LHCN-M2 (cell line): ENCODE measurements at regions not wholly inside any gene's neighbourhood (a gene's known extent, or its start where the extent isn't known, plus 50 kb on each side); places are given as distances from the start of the nearest gene placed in this dataset.
"Not testable (repeated sequence)": the region's sequence is repeated elsewhere in the genome, so short reads cannot be mapped to it uniquely, and the experiment has no call there.

Experiments
- DNase-seq: peaks from one replicate; pipeline ENCODE4 v3.0.0-alpha.2; 2012; ENCODE audit warnings: low read depth

- no peak for DNase-seq
These were observed 104.1 kb upstream of the SCAF8 start for GRCh38 chr6:154629127-154629526.

DNA sequence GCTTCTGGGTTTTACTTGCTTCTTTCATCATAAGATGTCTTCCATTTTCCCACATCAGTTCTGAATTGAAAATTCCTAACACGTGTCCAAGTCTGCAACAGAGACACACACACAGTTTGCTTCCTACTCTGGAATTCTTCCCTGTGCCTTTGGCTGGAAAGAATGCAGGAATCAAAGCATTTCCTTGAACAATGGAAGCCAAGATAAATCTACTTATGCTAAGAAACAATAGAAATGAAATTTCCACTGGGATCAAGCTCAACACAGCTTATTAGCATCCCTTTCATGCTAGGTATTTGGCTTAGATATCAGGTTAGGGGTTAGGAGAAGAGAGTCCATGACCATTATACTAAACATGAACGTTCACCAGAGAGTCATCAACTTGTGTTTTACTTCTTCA is 101.1 kb upstream of the SCAF8 start:
- no peak for DNase-seq

- no peak for DNase-seq
These were observed 95.8 kb upstream of the SCAF8 start for GRCh38 chr6:154637392-154637791.

DNA sequence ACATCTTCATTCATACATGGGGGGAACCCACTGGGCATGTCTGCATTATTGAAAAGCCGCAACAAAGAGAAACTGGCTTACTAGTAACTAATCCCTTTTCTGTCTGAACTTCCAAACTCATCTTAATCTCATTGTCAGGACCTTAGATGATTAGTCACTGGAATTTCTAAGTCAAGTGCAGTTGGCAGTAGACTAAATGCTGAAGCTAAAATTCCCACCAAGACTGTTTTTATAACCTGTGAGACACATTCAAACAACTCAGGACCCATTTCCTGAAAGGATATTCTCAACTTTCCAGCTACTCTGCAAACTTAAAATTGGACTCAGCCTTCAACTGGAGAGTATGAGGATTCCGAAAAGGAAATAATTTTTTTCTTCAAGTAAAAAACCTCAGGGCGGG is 94.8 kb upstream of the SCAF8 start:
- DNase-seq, result peak; percentile 9

DNA sequence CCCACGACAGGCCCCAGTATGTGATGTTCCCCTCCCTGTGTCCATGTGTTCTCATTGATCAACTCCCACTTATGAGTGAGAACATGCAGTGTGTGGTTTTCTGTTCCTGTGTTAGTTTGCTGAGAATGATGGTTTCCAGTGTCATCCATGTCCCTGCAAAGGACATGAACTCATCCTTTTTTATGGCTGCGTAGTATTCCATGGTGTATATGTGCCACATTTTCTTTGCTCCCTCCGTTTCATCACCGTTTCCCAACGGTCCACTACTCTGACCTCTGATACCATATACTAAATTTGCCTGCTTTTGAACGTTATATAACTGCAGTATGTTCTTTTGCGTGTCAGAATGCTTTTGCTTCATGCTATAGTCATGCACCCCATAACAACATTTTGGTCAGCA is 94.0 kb upstream of the SCAF8 start:
- DNase-seq, result not testable (repeated sequence)

GRCh38 chr6:154648188-154648887 is 84.9 kb upstream of the SCAF8 start:
- no peak for DNase-seq

- DNase-seq, result no peak
These were observed 84.4 kb upstream of the SCAF8 start for GRCh38 chr6:154648888-154649205.

DNA sequence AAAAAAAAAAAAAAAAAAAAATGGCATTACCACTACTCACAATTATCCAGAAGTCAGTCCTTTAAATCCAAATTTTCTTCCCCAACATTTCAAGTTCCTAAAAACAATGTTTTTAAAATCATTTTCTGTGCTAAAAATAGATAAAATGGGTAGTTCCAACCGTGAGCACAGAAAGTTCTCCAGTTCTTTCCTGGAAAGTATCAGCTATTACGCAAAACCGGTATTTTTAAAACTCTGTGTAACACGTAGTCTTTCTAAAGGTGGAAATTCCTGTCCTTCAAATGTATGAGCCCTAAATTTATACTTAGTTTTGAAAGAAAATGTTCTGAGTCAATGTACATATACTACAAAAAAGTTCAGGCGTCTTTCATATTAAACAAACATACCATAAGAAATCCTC is 83.5 kb upstream of the SCAF8 start:
- no peak for DNase-seq

GRCh38 chr6:154650351-154650750 is 82.9 kb upstream of the SCAF8 start:
- no peak for DNase-seq

GRCh38 chr6:154651656-154652055 is 81.6 kb upstream of the SCAF8 start:
- DNase-seq, result no peak

DNA sequence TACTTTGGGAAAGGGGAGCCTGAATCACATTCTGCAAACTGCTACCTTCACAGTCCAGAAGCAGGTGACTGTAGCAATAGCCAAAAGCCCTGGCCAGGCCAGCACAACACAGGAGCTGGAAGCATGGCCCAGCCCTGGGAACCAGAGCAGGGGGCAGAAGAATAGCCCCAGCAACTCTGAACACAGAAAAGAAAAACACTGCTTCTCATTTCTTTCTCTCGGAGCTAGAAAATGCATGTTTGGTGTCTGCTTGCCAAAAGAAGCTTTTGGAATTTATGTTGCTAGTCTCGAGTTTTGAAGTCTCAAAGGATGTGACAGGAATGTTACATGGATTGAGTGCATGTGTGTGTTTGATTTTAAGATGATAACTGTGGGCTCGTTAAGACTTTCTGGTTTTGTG is 79.8 kb upstream of the SCAF8 start:
- DNase-seq, result no peak

DNA sequence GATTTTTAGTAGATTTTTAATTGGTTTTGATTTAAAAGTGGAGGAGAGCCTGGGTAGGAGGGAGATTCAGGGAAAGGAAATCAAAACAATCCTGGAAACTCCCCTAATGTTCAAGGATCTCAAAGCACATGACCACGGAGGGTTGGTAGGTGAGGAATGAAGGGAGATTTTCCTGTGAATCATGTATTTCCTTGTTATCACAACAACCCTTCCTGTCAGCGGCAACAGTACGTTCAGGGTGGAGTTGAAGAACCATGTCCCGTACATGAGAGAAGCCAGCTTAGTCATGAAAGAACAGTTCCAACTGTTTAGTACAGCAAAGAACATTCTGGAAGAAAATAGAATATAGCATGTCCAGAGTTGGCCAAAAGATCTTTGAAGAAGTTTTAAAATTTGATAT is 79.4 kb upstream of the SCAF8 start:
- peak; percentile 64 for DNase-seq

DNA sequence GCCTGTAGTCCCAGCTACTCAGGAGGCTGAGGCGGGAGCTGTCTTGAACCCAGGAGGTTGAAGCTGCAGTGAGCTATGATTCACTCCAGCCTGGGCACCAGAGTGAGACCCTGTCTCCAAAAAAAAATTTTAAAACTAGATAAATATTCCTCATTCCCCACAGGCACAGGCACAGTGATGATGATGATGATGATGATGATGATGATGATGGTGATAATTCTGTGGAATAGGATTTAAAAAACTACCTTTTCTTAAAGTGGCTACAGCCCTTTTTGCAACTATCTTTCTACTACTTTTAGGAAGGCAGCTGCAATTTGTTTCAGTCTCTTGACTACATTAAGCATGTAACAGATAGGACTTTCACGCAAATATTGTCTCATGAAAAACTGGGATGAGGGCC is 76.6 kb upstream of the SCAF8 start:
- no peak for DNase-seq

DNA sequence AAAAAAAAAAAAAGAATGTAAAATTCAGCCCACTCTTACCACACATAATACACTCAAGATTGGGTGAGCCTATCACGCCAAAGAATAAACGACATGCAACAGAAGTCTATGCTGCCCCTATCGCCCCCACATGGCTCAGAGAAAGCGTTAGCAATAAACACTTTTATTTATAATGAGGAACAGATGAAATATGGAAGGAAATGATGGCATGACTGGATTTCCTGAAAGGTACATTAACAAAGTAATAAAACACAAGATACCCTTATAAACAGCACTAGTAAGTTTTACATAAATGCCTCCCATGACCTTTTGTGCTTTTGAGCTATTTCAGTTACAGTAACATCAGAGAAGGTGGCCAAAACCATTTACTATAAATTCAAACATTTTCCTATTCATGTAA is 71.4 kb upstream of the SCAF8 start:
- DNase-seq, result no peak

- DNase-seq, result no peak
These were observed 68.9 kb upstream of the SCAF8 start for GRCh38 chr6:154664287-154664686.

DNA sequence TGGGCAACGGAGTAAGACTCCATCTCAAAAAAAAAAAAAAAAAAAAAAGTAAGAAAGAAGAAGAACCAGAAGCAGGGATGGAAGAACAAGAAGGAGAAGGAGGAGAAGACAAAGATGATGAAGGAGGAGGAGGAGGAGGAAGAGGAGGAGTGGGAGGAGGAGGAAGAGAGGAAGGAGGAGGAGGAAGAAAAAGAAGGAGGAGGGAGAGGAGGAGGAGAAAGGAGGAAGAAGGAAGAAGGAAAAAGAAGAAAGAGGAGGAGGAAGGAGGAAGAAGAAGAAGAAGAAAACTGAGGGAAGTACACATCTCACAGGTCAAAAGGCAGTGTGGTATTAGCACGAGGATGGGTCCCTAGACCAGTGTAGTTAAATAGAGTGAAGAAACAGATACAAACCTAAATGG is 65.1 kb upstream of the SCAF8 start:
- DNase-seq, result no peak

- DNase-seq, result no peak
These were observed 61.1 kb upstream of the SCAF8 start for GRCh38 chr6:154672086-154672485.

- no peak for DNase-seq
These were observed 59.3 kb upstream of the SCAF8 start for GRCh38 chr6:154673919-154674318.

DNA sequence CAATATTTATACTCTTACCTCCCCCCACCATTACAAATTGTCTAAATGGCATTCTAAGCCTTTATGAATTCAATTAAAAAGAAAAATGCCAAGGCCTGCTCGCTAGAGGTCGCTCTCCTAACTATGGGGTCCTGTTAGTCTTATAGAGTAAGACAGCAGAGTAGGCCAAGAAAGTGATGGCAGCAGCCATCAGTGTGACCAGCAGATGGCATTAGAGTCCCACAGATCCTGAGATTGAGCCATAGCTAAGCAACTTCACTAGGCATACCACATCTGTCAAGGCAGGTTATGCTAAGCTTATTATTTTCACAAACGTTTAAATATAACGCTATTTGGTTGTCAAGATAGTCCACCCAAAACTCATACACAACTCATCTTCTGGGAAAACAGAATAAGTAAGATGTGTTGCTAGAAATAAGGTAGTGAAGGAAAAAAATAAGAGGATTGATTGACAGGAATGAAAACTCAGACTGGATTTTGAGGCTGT is 57.6 kb upstream of the SCAF8 start:
- peak; percentile 93 for DNase-seq

- no peak for DNase-seq
These were observed 50.5 kb upstream of the SCAF8 start for GRCh38 chr6:154682633-154683125.
